ENCODE measurements at regions not wholly inside any gene's neighbourhood (a gene's known extent, or its start where the extent isn't known, plus 50 kb on each side); places are given as distances from the start of the nearest gene placed in this dataset.

GRCh38 chr15:66894986-66895780 is 170.2 kb upstream of the SMAD3 start:
- DNase-seq (ENCODE audit: low spot score) = no peak

GRCh38 chr15:66895794-66896453 is 169.5 kb upstream of the SMAD3 start:
- TF ChIP-seq CTCF (IDR thresholded peaks at IDR 0.05; ENCODE audit: extremely low read depth, missing control alignments) = no peak
- DNase-seq (ENCODE audit: low spot score) = no peak

More at GRCh38 chr15:66894986-66895780, 170.2 kb upstream of the SMAD3 start:
- TF ChIP-seq CTCF (IDR thresholded peaks at IDR 0.05; ENCODE audit: extremely low read depth, missing control alignments) = no peak

- DNase-seq (ENCODE audit: low spot score) = no peak
- TF ChIP-seq CTCF (IDR thresholded peaks at IDR 0.05; ENCODE audit: extremely low read depth, missing control alignments) = no peak
These were observed 168.8 kb upstream of the SMAD3 start for GRCh38 chr15:66896611-66897010.

- DNase-seq (ENCODE audit: low spot score) = no peak
- no peak for TF ChIP-seq CTCF (IDR thresholded peaks at IDR 0.05; ENCODE audit: extremely low read depth, missing control alignments)
These were observed 168.0 kb upstream of the SMAD3 start for GRCh38 chr15:66897416-66897815.

- TF ChIP-seq CTCF (IDR thresholded peaks at IDR 0.05; ENCODE audit: extremely low read depth, missing control alignments) = no peak
These were observed 167.4 kb upstream of the SMAD3 start for GRCh38 chr15:66897971-66898370.

GRCh38 chr15:66898656-66899386 is 166.6 kb upstream of the SMAD3 start:
- TF ChIP-seq CTCF (IDR thresholded peaks at IDR 0.05; ENCODE audit: extremely low read depth, missing control alignments) = no peak
- DNase-seq (ENCODE audit: low spot score) = no peak

More at GRCh38 chr15:66897971-66898370, 167.4 kb upstream of the SMAD3 start:
- DNase-seq (ENCODE audit: low spot score) = no peak

All from GM20000 (cell line).